ENCODE measurements at regions not wholly inside any gene's neighbourhood (a gene's known extent, or its start where the extent isn't known, plus 50 kb on each side); places are given as distances from the start of the nearest gene placed in this dataset.

DNA sequence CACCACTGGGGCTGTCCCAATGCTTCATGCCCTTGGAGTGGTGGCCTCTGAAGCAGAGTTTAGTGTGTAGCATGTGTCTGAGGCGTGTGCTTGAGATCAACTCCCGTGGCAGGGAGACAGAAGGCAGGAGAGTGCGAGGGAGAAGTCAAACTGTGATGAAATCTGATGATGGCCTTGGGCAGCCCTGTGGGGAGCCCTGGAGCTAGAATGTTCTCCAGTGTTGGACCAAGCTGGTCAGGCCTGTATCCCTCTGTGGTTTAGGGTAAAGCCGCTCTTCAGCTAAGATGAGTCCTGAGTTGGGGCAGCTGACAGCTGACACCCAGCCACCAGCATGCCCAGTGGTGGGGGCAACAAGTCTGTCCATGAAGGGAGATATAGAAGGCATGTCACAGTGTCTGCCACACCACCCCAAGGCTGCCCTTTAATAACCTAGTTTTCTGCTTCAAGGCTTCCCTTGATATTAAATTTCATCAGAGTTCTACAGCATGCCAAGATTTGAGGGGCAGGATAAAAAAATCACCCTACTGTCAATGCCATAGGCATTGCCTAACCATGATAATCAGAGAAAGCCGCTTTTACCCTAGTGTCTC, 170.5 kb upstream of the SVIL start:
- no peak for TF ChIP-seq EP300 (IDR thresholded peaks at IDR 0.05)
- TF ChIP-seq, protein P1, sequence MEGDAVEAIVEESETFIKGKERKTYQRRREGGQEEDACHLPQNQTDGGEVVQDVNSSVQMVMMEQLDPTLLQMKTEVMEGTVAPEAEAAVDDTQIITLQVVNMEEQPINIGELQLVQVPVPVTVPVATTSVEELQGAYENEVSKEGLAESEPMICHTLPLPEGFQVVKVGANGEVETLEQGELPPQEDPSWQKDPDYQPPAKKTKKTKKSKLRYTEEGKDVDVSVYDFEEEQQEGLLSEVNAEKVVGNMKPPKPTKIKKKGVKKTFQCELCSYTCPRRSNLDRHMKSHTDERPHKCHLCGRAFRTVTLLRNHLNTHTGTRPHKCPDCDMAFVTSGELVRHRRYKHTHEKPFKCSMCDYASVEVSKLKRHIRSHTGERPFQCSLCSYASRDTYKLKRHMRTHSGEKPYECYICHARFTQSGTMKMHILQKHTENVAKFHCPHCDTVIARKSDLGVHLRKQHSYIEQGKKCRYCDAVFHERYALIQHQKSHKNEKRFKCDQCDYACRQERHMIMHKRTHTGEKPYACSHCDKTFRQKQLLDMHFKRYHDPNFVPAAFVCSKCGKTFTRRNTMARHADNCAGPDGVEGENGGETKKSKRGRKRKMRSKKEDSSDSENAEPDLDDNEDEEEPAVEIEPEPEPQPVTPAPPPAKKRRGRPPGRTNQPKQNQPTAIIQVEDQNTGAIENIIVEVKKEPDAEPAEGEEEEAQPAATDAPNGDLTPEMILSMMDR (IDR thresholded peaks at IDR 0.05) = no peak
- no peak for TF ChIP-seq POLR2A (IDR thresholded peaks at IDR 0.05)
- TF ChIP-seq POLR2AphosphoS5 (IDR thresholded peaks at IDR 0.05) = no peak
